ENCODE measurements at regions not wholly inside any gene's neighbourhood (a gene's known extent, or its start where the extent isn't known, plus 50 kb on each side); places are given as distances from the start of the nearest gene placed in this dataset.

GRCh38 chr2:47650001-47650535 lies 79.3 kb upstream of the KCNK12 start:
- ATAC-seq (no peak), DNase-seq (no peak)
- 78 to 80% (median 79%) methylated on average over 9 of the region's 9 CpGs for WGBS, 3 donors
- H3K27me3 ChIP-seq (ENCODE audit: insufficient read depth in 3 of 3, low read length in 2 of 3): peaks cover 0 to 1% (median 0%) of the 10 kb centered on the region in 3 donors
- H3K4me1 ChIP-seq: no peaks in the 10 kb centered on the region
- no peak for TF ChIP-seq CTCF (IDR thresholded peaks at IDR 0.05)
- H3K9me3 ChIP-seq: no peaks in the 10 kb centered on the region
- H3K4me3 ChIP-seq: no peak overlapping the region
- no peaks in the 10 kb centered on the region for H3K36me3 ChIP-seq (ENCODE audit: insufficient read depth in 1 of 2, low read depth in 1 of 2)
- H3K27ac ChIP-seq: no peak overlapping the region
- intact Hi-C loops (cut with DNase I): no loop called here

- ATAC-seq (no peak), DNase-seq (no peak)
- no peak overlapping the region for H3K4me3 ChIP-seq
- H3K27ac ChIP-seq: no peak overlapping the region
- intact Hi-C loops (cut with DNase I): no loop called here
- no peaks in the 10 kb centered on the region for H3K36me3 ChIP-seq (ENCODE audit: insufficient read depth in 1 of 2, low read depth in 1 of 2)
- 33 to 75% (median 48%) methylated on average over 1 of the region's 1 CpG for WGBS, 3 donors
- no peaks in the 10 kb centered on the region for H3K4me1 ChIP-seq
- H3K27me3 ChIP-seq (ENCODE audit: insufficient read depth in 3 of 3, low read length in 2 of 3): peaks cover 0 to 1% (median 0%) of the 10 kb centered on the region in 3 donors
- H3K9me3 ChIP-seq: no peaks in the 10 kb centered on the region
- no peak for TF ChIP-seq CTCF (IDR thresholded peaks at IDR 0.05)
These were observed 74.5 kb upstream of the KCNK12 start for GRCh38 chr2:47645246-47645645.

GRCh38 chr2:47644351-47644750 lies 73.6 kb upstream of the KCNK12 start:
- WGBS, 3 donors: 72 to 78% (median 75%) methylated on average over 4 of the region's 4 CpGs
- Histone ChIP-seq H3K27me3 (ENCODE audit: insufficient read depth in 3 of 3, low read length in 2 of 3) (peaks cover 0 to 1% (median 0%) of the 10 kb centered on the region in 3 donors), H3K36me3 (ENCODE audit: insufficient read depth in 1 of 2, low read depth in 1 of 2) (no peaks in the 10 kb centered on the region), H3K9me3 (no peaks in the 10 kb centered on the region), H3K4me1 (no peaks in the 10 kb centered on the region), H3K4me3 (no peak overlapping the region), H3K27ac (no peak overlapping the region)
- no peak for ATAC-seq
- intact Hi-C loops (cut with DNase I): no loop called here
- no peak for TF ChIP-seq CTCF (IDR thresholded peaks at IDR 0.05)
- DNase-seq: no peak

- ATAC-seq (no peak), DNase-seq (no peak)
- 54 to 76% (median 67%) methylated on average over 2 of the region's 2 CpGs for WGBS, 3 donors
- H3K9me3 ChIP-seq: no peaks in the 10 kb centered on the region
- H3K27ac ChIP-seq: no peak overlapping the region
- no peak for TF ChIP-seq CTCF (IDR thresholded peaks at IDR 0.05)
- no peaks in the 10 kb centered on the region for H3K27me3 ChIP-seq (ENCODE audit: insufficient read depth in 3 of 3, low read length in 2 of 3)
- no peaks in the 10 kb centered on the region for H3K36me3 ChIP-seq (ENCODE audit: insufficient read depth in 1 of 2, low read depth in 1 of 2)
- no peaks in the 10 kb centered on the region for H3K4me1 ChIP-seq
- intact Hi-C loops (cut with DNase I): no loop called here
- H3K4me3 ChIP-seq: no peak overlapping the region
These were observed 70.6 kb upstream of the KCNK12 start for GRCh38 chr2:47641366-47641765.

GRCh38 chr2:47640356-47640755 lies 69.6 kb upstream of the KCNK12 start:
- WGBS, 3 donors: 49 to 56% (median 51%) methylated on average over 3 of the region's 3 CpGs
- Histone ChIP-seq H3K4me1 (no peaks in the 10 kb centered on the region), H3K36me3 (ENCODE audit: insufficient read depth in 1 of 2, low read depth in 1 of 2) (no peaks in the 10 kb centered on the region), H3K27me3 (ENCODE audit: insufficient read depth in 3 of 3, low read length in 2 of 3) (no peaks in the 10 kb centered on the region), H3K9me3 (no peaks in the 10 kb centered on the region), H3K4me3 (no peak overlapping the region), H3K27ac (no peak overlapping the region)
- ATAC-seq (no peak), DNase-seq (no peak)
- intact Hi-C loops (cut with DNase I): no loop called here
- TF ChIP-seq CTCF (IDR thresholded peaks at IDR 0.05): no peak
